OCI-LY7 (cell line): ENCODE measurements at regions not wholly inside any gene's neighbourhood (a gene's known extent, or its start where the extent isn't known, plus 50 kb on each side); places are given as distances from the start of the nearest gene placed in this dataset.

Experiments
- CTCF ChIP-seq: fragments of 200-600 bp; sonication (generic); conservative IDR thresholded peaks from 2 replicates; pipeline ENCODE4 v1.5.1; 2014; ENCODE audit warnings: mild to moderate bottlenecking, antibody characterized with exemption, low read length, moderate library complexity, mixed read lengths
- EZH2phosphoT487 ChIP-seq: fragments of 200-600 bp; sonication (generic); IDR thresholded peaks from 2 replicates; pipeline ENCODE4 v1.6.1; 2018; ENCODE audit warnings: low read depth, borderline replicate concordance, mild to moderate bottlenecking, mixed run types, antibody characterized with exemption, low read length, moderate library complexity, mixed read lengths

GRCh38 chr11:134612140-134613030 is 200.3 kb upstream of the B3GAT1 start:
- TF ChIP-seq CTCF (no peak), EZH2phosphoT487 (no peak)
